Left lobe of liver (tissue), 2 donors: ENCODE measurements at regions not wholly inside any gene's neighbourhood (a gene's known extent, or its start where the extent isn't known, plus 50 kb on each side); places are given as distances from the start of the nearest gene placed in this dataset.
"Not testable (repeated sequence)": the region's sequence is repeated elsewhere in the genome, so short reads cannot be mapped to it uniquely, and the experiment has no call there.

Experiments used
- ATAC-seq: fragments of 200-7000 bp; cut with Tn5 transposase; one replicate; pipeline ENCODE4 v1.9.1; 2020; ENCODE audit warnings: mild to moderate bottlenecking, moderate library complexity
- DNase-seq: peaks from one replicate; pipeline ENCODE4 v3.0.0-alpha.2; 2020; ENCODE audit warnings: low spot score
- donor health status: DM: no; HTN: no; CAD: no; lungs with moderate emphysema.
- donor health status: DM: no; HTN: yes; CAD: no.

DNA sequence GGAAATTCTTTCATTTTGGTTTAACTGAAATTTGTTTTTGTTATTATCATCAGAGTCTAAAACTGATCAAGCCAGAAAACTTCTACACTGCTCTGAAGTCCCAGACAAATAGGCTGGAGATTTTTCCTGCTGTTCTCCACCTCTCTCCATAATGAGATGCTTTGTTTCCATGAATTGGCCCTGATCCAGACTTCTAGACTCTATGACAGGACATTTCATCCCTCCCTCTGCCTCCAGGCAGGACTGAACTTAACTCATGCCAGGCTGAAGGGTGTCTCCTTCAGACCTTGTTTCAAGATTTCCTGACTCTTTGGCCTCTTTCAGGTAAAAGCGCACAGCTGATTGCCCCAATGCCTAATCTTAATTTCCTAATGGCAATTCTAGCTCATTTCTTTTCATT, 69.1 kb upstream of the HOXC13 start:
- no peak for ATAC-seq
- DNase-seq: no peak

DNA sequence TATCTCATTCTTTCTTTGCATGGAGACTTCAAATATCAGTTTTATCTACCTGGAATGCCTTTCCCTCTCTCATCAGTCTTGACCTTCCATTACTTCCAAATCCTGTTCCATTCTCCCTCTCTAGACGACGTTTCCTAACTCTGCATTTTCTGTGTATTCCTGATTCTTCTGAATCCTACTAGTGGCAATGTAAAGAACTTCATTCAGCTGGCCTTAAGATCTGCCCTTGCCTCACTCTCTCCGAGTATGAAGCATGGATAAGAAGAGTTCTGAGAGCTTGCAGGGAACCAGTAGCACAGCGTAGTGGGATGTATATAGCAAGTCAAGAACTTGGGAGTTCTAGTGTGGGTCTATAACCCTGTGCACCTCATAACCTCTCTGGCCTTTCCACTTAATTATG, 68.5 kb upstream of the HOXC13 start:
- ATAC-seq: no peak
- no peak for DNase-seq

DNA sequence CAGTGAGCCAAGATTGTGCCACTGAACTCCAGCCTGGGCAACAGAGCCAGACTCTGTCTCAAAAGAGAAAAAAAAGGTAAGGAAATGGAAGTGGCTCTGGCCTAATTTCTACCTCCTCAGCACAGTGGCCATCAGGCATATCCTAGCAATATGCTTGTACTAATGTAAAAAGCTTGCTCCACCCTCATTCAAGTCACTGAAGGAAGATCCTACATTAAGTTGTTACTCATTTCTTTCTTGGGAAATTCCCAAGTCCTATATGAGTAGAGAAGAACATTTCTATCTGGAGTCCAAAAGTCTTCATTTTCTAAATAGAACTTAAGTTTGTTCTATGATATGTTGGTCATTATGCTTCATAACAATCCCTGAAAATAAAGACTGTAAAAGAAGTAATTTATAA, 67.3 kb upstream of the HOXC13 start:
- ATAC-seq: no peak
- DNase-seq: no peak

DNA sequence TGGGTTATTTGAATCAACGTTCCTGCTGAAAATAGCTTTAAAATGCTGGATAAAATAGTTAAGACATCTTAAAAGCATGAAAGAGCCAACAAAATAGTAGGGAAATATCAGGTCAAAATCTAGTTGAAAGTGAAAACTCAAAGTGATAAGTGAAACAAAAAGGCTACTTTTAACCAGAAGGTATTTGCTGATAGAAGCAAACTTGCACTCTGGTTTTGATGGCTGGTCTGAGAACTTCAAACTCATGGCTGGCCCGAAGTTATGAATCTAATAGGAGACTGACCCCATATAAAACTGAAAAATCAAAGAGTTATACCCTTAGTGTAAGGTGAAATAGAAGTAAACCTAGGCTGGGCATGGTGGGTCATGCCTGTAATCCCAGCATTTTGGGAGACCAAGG, 66.3 kb upstream of the HOXC13 start:
- ATAC-seq: no peak
- no peak for DNase-seq

DNA sequence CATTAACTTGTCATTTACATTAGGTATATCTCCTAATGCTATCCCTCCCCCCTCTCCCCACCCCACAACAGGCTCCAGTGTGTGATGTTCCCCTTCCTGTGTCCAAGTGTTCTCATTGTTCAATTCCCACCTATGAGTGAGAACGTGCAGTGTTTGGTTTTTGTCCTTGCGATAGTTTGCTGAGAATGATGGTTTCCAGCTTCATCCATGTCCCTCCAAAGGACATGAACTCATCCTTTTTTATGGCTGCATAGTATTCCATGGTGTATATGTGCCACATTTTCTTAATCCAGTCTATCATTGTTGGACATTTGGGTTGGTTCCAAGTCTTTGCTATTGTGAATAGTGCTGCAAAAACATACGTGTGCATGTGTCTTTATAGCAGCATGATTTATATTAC, 60.7 kb upstream of the HOXC13 start:
- not testable (repeated sequence) for DNase-seq, ATAC-seq

DNA sequence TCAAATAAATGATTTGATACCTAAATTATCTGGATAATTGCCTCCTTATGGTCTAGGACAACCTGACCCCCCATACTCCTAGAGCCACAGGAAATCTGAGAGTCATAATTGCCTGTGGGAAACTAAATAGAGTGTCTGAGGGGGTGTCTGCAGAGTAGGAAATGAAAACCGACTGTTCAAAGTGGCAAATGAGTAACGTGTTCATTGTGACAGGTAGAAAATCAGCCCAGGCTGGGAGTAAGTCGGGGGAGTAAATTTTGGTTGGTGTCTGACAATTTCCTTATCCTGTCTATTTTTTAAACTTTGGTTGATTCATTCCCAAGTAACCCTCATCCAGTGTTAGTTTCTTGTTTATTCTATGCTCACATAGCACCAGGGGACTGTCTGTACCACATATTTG, 51.6 kb upstream of the HOXC13 start:
- ATAC-seq: no peak
- DNase-seq: no peak

DNA sequence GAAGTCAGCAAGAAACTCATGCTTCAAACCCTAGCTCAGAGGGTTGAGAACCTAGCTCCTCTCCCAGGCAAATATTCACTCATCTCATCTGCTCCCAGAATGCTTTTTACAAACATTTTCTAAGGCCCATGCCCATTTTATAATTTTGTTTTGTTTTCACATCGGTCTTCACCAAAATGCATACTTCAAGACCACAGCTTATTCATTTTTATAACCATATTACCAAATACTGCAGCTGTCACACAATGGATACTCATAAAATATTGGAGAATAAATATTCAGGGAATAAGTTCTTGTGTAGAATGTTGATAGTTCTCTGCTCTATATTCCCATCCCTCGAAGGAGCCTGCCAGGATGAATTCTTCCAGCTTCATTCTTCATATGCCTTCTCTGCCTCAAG, 50.8 kb upstream of the HOXC13 start:
- ATAC-seq (no peak), DNase-seq (no peak)
